IPS DF 6.9 (cell line): ENCODE measurements at regions not wholly inside any gene's neighbourhood (a gene's known extent, or its start where the extent isn't known, plus 50 kb on each side); places are given as distances from the start of the nearest gene placed in this dataset.

ENCODE experiments used
- DNase-seq: peaks from one replicate; pipeline ENCODE4 v3.0.0-alpha.2; 2013; ENCODE audit warnings: low read depth, low spot score
- H3K27ac ChIP-seq: one replicate; pipeline ENCODE4 v1.5.1; 2013; ENCODE audit warnings: low read length, control low read depth
- H3K27me3 ChIP-seq: 2 replicates; pipeline ENCODE4 v1.6.1; 2013; ENCODE audit warnings: mild to moderate bottlenecking, low read length; ENCODE audit not compliant: control insufficient read depth, insufficient read depth
- H3K36me3 ChIP-seq: 2 replicates; pipeline ENCODE4 v1.6.1; 2013; ENCODE audit warnings: low read length; ENCODE audit not compliant: control insufficient read depth, insufficient read depth
- H3K4me1 ChIP-seq: 2 replicates; pipeline ENCODE4 v1.6.1; 2013; ENCODE audit warnings: low read length; ENCODE audit not compliant: control insufficient read depth, insufficient read depth
- H3K4me3 ChIP-seq: 2 replicates; pipeline ENCODE4 v1.5.1; 2013; ENCODE audit warnings: mild to moderate bottlenecking, low read length
- H3K9me3 ChIP-seq: 2 replicates; pipeline ENCODE4 v1.6.1; 2013; ENCODE audit warnings: low read length, inconsistent platforms; ENCODE audit not compliant: control insufficient read depth, insufficient read depth
- WGBS: extraction: QIAGEN DNeasy Blood & Tissue Kit; methylation state at CpG from one replicate; pipeline ENCODE4 v1.1.7; 2013; ENCODE audit warnings: mixed read lengths, missing lambda C conversion rate; ENCODE audit not compliant: insufficient read length, insufficient coverage; 5-methylcytosine and 5-hydroxymethylcytosine counted together

DNA sequence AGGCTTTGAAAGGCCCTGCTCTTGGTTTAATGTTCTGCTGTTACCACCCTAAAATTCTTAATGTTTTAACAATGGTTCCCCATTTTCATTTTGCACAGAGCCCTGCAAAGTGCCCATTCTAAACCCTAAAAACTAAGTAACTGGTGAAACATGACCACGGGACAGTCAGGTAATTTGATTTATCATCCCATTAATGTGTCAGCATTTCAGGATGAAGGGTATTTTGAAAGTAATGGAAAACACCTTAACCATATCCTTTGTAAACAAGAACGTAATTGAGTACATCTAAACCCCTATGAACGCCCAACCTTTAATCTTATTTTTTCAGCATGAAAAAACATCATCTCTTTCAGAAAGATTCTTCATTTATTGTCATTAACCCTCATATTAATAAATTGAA, 164.9 kb upstream of the IL12A start:
- Histone ChIP-seq H3K27me3 (no peaks in the 10 kb centered on the region), H3K36me3 (no peaks in the 10 kb centered on the region), H3K27ac (no peak overlapping the region), H3K4me3 (no peak overlapping the region), H3K9me3 (no peaks in the 10 kb centered on the region), H3K4me1 (no peaks in the 10 kb centered on the region)
- WGBS, result no CpG with 5 or more reads among the region's 3 CpGs
- DNase-seq, result no peak

DNA sequence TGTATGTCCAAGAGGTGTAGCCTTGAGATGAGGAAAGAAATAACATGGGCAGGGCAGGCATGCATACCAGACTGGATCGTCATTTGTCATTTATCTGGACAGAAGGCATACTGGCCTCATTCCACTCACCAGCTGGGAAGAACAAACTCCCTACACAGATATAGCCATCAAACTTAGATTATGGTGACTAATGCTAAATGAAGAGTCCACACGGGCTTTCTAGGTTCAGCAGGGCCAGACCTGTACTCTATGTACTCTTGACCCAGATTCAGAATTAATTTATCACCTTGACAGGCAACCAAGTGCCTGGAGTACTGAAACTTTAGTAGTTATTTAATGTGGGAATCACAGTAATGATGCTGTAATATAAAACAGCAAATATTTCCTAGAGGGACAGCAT, 164.3 kb upstream of the IL12A start:
- Histone ChIP-seq H3K27ac (no peak overlapping the region), H3K36me3 (no peaks in the 10 kb centered on the region), H3K27me3 (no peaks in the 10 kb centered on the region), H3K4me3 (no peak overlapping the region), H3K4me1 (no peaks in the 10 kb centered on the region), H3K9me3 (no peaks in the 10 kb centered on the region)
- no peak for DNase-seq
- WGBS, result no CpG with 5 or more reads among the region's 2 CpGs

DNA sequence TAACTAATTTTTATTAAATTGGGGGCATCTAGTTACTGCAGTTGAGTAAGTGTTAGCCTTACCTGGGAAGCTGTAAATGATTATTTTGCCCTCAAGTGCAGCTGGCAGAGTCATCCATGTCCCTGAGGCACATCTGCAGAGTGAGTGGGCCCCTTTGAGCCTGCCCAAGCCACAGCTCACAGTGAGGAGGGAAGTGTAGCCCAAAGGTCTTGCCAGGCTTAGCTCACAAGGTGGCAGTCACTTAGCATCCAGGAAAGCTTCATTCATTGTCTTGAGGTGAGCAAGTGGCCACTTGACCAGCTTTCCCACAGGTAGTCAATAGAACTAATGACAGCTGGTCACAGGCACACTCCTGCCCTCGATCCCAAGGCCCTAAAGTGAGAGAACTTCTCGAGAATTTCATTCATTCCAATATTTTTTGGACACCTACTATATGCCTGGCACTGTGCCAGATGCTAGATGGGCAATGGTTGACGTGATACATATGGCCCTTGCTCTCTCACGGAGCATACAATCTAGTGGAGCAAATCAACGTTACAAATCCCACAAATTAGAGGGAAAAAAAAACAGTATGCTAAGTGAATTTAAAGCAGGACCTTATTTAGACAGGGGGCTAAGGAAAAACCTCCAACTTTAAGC, 163.3 kb upstream of the IL12A start:
- WGBS, result no CpG with 5 or more reads among the region's 5 CpGs
- Histone ChIP-seq H3K36me3 (no peaks in the 10 kb centered on the region), H3K27ac (no peak overlapping the region)

DNA sequence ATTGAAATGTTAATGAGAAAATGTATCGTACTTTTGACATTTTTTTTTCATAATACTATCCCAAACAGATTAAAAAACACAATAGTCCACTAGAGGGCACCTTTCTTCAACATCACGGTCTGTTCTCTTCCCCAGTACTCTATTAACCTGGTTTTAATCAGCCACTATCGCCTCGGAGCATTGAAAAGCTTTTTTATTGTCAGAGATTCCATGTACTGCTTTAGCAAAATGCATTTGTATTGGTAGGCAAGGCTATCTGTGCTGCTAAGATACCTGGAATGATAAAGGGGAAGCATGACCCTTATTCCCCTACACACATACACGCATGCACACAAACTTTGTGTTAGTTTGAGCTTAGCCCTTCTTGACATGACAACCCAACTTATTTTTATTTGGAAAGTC, 160.1 kb upstream of the IL12A start:
- Histone ChIP-seq H3K4me1 (no peaks in the 10 kb centered on the region), H3K4me3 (no peak overlapping the region), H3K27ac (no peak overlapping the region), H3K9me3 (no peaks in the 10 kb centered on the region), H3K27me3 (no peaks in the 10 kb centered on the region), H3K36me3 (no peaks in the 10 kb centered on the region)
- WGBS, result no CpG with 5 or more reads among the region's 5 CpGs
- DNase-seq, result no peak

More for the DNA sequence above, 163.3 kb upstream of the IL12A start:
- no peaks in the 10 kb centered on the region for H3K4me1 ChIP-seq
- no peaks in the 10 kb centered on the region for H3K9me3 ChIP-seq
- DNase-seq, result no peak
- H3K4me3 ChIP-seq, result no peak overlapping the region
- H3K27me3 ChIP-seq, result no peaks in the 10 kb centered on the region

DNA sequence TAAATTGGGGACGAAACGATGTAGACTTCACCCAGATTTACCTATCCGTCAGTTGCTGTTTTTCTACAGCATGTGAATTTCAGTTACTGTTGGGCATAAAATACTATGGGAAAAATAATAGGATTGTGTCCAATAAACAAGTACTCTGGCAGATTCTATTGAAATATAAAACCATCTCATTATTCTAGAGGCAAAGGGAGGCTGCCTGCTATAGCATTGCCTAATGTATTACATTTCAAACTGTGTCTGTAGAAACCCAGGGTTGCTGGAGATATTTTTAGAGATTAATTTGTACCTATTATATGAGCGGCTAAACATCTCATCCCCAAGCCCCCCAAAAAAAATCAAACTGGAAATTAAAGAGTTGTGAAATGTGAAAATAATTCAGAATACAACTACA, 159.6 kb upstream of the IL12A start:
- Histone ChIP-seq H3K9me3 (no peaks in the 10 kb centered on the region), H3K4me3 (no peak overlapping the region), H3K36me3 (no peaks in the 10 kb centered on the region), H3K27me3 (no peaks in the 10 kb centered on the region), H3K4me1 (no peaks in the 10 kb centered on the region), H3K27ac (no peak overlapping the region)
- no peak for DNase-seq
- no CpG with 5 or more reads among the region's 4 CpGs for WGBS

DNA sequence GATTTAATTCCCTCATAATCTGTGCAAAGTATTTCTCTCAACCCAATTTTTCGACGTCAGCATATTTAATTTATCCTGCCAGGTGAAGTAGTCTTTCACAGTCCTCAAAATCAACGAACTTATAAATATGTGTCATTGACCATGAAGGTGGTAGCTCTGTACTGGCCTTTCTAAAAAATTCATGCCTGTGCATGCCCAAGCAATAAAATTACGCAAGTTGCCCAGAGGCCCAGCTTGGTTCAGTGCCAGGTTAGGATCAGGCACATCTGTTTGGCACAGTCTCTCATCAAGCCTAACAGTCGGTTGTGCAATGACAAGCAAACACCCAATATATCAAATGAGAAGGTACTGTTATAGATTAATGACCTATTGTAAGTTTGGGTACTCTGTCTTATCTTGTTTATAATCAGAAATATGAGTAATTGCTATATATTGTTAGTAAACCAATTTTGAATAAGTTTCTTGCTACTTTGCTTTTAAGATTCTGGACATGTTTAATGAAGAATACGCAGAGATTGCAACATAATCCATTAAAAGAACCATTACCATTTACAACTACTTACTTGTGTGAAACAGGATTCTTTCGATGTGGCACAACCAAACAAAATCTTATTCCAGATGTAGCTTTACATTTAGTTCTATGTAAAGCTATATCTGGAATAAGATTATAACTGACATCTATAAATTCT, 159.0 kb upstream of the IL12A start:
- no peaks in the 10 kb centered on the region for H3K9me3 ChIP-seq
- no peaks in the 10 kb centered on the region for H3K27me3 ChIP-seq
- DNase-seq, result no peak
- no peak overlapping the region for H3K4me3 ChIP-seq
- WGBS, result no CpG with 5 or more reads among the region's 7 CpGs
- no peaks in the 10 kb centered on the region for H3K4me1 ChIP-seq
- no peaks in the 10 kb centered on the region for H3K36me3 ChIP-seq
- no peak overlapping the region for H3K27ac ChIP-seq

DNA sequence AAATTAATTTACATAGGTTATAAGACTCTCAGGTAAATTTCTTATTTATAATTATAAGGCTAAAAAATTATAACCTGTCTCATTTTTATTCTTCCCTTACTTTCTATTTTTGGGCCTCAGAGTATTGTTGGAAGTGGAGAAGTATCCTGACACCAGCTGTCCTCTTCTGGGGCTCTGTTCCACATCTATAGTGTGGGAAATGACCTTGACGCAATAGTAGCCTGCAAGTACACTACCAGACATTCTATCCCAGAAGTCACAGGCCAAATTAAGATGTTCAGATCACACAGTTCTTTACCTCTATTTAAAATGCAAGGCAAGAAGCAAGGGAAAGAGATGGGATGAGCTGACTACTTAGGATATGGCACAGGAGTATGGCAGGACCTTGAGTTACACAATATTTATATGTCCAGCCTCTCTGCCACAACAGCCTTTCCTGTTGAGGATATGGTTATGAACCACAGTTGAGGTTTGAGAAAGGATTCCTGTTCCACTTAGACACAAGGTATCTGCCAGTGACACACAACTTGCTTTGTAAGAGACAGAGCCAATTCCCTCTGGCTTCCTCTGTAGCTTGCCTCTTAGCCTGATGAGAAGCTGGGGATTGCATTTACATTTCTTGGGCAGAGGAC, 158.0 kb upstream of the IL12A start:
- no peak for DNase-seq
- no peaks in the 10 kb centered on the region for H3K9me3 ChIP-seq
- no peaks in the 10 kb centered on the region for H3K4me1 ChIP-seq
- H3K27me3 ChIP-seq, result no peaks in the 10 kb centered on the region
- WGBS, result no CpG with 5 or more reads among the region's 1 CpG
- no peak overlapping the region for H3K27ac ChIP-seq
- no peak overlapping the region for H3K4me3 ChIP-seq
- no peaks in the 10 kb centered on the region for H3K36me3 ChIP-seq

DNA sequence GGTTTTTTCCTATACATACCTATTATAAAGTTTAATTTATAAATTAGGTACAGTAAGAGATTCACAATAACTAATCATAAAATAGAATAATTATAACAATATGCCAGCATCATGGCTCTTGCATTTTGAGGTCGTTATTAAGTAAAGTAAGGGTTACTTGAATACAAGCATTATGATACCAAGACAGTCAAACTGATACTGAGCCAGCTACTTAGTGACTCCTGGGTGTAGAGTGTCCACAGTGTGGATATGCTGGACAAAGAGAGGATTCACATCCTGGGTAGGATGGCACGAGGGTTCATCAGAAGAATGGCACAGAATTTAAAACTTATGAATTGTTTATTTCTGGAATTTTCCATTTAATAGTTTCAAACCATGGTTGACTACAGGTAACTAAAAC, 157.2 kb upstream of the IL12A start:
- Histone ChIP-seq H3K27me3 (no peaks in the 10 kb centered on the region), H3K36me3 (no peaks in the 10 kb centered on the region), H3K9me3 (no peaks in the 10 kb centered on the region), H3K27ac (no peak overlapping the region), H3K4me3 (no peak overlapping the region), H3K4me1 (no peaks in the 10 kb centered on the region)
- DNase-seq, result no peak
- no CpG with 5 or more reads among the region's 2 CpGs for WGBS

DNA sequence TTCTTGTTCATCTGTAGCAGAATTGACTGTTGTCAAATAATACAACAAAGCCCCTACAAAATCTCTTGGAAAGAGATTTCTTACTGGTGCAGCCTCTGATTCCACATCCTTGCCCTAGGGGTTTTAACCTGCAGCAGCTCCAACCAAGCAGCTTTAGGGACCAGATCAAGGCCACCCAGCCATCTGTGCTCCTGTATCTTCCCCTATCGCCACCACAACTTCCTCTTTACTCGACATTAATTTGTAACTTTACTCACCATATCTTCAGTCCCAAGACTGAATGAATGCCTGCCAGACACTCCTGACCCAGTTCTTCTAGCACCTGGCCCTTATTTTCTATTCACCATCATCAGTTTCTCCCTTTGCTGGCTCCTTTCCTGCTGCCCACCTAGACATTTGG, 156.6 kb upstream of the IL12A start:
- H3K36me3 ChIP-seq, result no peaks in the 10 kb centered on the region
- H3K27ac ChIP-seq, result no peak overlapping the region
- H3K4me1 ChIP-seq, result no peaks in the 10 kb centered on the region
- no peaks in the 10 kb centered on the region for H3K27me3 ChIP-seq
- no peaks in the 10 kb centered on the region for H3K9me3 ChIP-seq
- no peak overlapping the region for H3K4me3 ChIP-seq
- DNase-seq, result no peak
- WGBS, result 100% methylated on average over 1 of the region's 2 CpGs

DNA sequence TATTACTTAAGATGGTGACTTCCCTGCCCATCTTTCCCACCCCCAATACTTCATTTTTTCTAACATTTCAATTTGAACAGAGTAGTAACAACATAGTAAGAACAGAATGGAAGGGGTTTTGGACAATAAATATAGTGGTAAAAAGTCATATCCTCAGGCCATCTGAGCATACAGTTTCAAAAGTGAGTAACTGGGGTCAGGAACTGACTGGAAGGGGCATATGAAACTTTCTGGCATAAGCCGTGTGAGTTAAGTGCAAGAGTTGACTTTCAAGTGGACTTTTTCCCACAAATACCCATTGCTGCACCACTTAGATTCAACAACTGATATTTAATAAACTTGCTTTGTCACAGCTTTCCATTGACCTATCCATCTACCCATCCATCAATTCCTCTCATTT, 153.5 kb upstream of the IL12A start:
- DNase-seq, result no peak
- H3K27me3 ChIP-seq, result no peaks in the 10 kb centered on the region

More for the DNA sequence above, 153.5 kb upstream of the IL12A start:
- Histone ChIP-seq H3K27ac (no peak overlapping the region), H3K9me3 (no peaks in the 10 kb centered on the region), H3K4me3 (no peak overlapping the region), H3K4me1 (no peaks in the 10 kb centered on the region), H3K36me3 (no peaks in the 10 kb centered on the region)
- no CpG with 5 or more reads among the region's 1 CpG for WGBS
